B cell (primary cell): ENCODE measurements at regions not wholly inside any gene's neighbourhood (a gene's known extent, or its start where the extent isn't known, plus 50 kb on each side); places are given as distances from the start of the nearest gene placed in this dataset.

ENCODE experiments used
- ATAC-seq: fragments of 200-7000 bp; cut with Tn5 transposase; one replicate; pipeline ENCODE4 v1.10.0; 2021; ENCODE audit warnings: low read depth, mild to moderate bottlenecking, moderate number of reproducible peaks, moderate library complexity
- CTCF ChIA-PET: fragments of 350-600 bp; sonication (Branson Sonifier 250); formaldehyde crosslinking; loops from one replicate; lab custom pipeline; 2021; ENCODE audit warnings: antibody characterized with exemption, inconsistent platforms; lab: Charles Lee
- POLR2A ChIA-PET: fragments of 350-600 bp; sonication (Branson Sonifier 250); formaldehyde crosslinking; loops from one replicate; lab custom pipeline; 2021; ENCODE audit warnings: antibody characterized with exemption; lab: Charles Lee
- DNase-seq: peaks from one replicate; pipeline ENCODE4 v3.0.0; 2013
- H2AFZ ChIP-seq: 2 replicates; pipeline ENCODE4 v1.6.1; 2012; ENCODE audit warnings: mild to moderate bottlenecking, low read depth, low read length; ENCODE audit not compliant: insufficient read depth, poor library complexity, severe bottlenecking
- H3K27ac ChIP-seq, 2 donors: 1 replicate in 1 of 2; 2 replicates in 1 of 2; pipeline ENCODE4 v1.5.1; 2012 to 2013; ENCODE audit warnings: low read length in 2 of 2, mild to moderate bottlenecking in 2 of 2, moderate library complexity in 1 of 2
- H3K27me3 ChIP-seq, 4 experiments: fragments of 200-600 bp in 1 of 4; sonication (generic) in 1 of 4; replicated peaks in 1 of 4; 1 replicate in 2 of 4; 2 replicates in 2 of 4; pipeline versions ENCODE4 v1.6.1 to v1.7.0; 2013 to 2016; ENCODE audit warnings: low read length in 3 of 4, mild to moderate bottlenecking in 2 of 4, mixed read lengths in 1 of 4, moderate library complexity in 1 of 4; ENCODE audit not compliant: insufficient read depth in 4 of 4, control insufficient read depth in 3 of 4; ENCODE audit errors: control extremely low read depth in 1 of 4
- H3K36me3 ChIP-seq, 2 experiments: replicated peaks in 1 of 2; 1 replicate in 1 of 2; 2 replicates in 1 of 2; pipeline versions ENCODE4 v1.6.1 to v1.7.1; 2013; ENCODE audit warnings: low read length in 1 of 2; ENCODE audit not compliant: insufficient read depth in 2 of 2, control insufficient read depth in 1 of 2; ENCODE audit errors: control extremely low read depth in 1 of 2, extremely low read depth in 1 of 2
- H3K4me1 ChIP-seq, 2 donors: fragments of 200-600 bp in 1 of 2; sonication (generic) in 1 of 2; 1 replicate in 1 of 2; 2 replicates in 1 of 2; pipeline versions ENCODE4 v1.5.1 to v1.6.1; 2013 to 2017; ENCODE audit warnings: low read length in 2 of 2; ENCODE audit not compliant: control insufficient read depth in 2 of 2, insufficient read depth in 2 of 2
- H3K4me2 ChIP-seq: replicated peaks from 2 replicates; pipeline ENCODE3; 2012; ENCODE audit warnings: mild to moderate bottlenecking, low read depth, low read length; ENCODE audit not compliant: poor library complexity, severe bottlenecking
- H3K4me3 ChIP-seq, 5 experiments: fragments of 200-600 bp in 1 of 5; sonication (generic) in 1 of 5; 1 replicate in 3 of 5; 2 replicates in 2 of 5; pipeline versions ENCODE4 v1.5.1 to v1.7.0; 2011 to 2016; ENCODE audit warnings: low read length in 4 of 5, mild to moderate bottlenecking in 4 of 5, low read depth in 2 of 5, control low read depth in 1 of 5, moderate library complexity in 1 of 5; ENCODE audit not compliant: insufficient read depth in 1 of 5; ENCODE audit errors: control extremely low read depth in 1 of 5, extremely low read depth in 1 of 5
- H3K79me2 ChIP-seq: fragments of 200-600 bp; sonication (generic); one replicate; pipeline ENCODE4 v1.6.0; 2016; ENCODE audit warnings: low read length; ENCODE audit not compliant: control insufficient read depth, insufficient read depth
- H3K9ac ChIP-seq: fragments of 200-600 bp; sonication (generic); 2 replicates; pipeline ENCODE4 v1.6.1; 2017; ENCODE audit warnings: mild to moderate bottlenecking, low read length, moderate library complexity
- H3K9me3 ChIP-seq, 3 donors: one replicate each; pipeline versions ENCODE4 v1.6.1 to v1.7.1; 2013; ENCODE audit warnings: low read length in 2 of 3; ENCODE audit not compliant: control insufficient read depth in 2 of 3, insufficient read depth in 1 of 3; ENCODE audit errors: control extremely low read depth in 1 of 3
- H4K20me1 ChIP-seq: 2 replicates; pipeline ENCODE4 v1.6.0; 2012; ENCODE audit warnings: mild to moderate bottlenecking, low read length; ENCODE audit not compliant: insufficient read depth, control insufficient read depth, poor library complexity, severe bottlenecking
- H3K27ac Mint-ChIP-seq: one replicate; pipeline ENCODE4 v1.8.0; 2021; ENCODE audit warnings: mixed read lengths
- H3K27me3 Mint-ChIP-seq: one replicate; pipeline ENCODE4 v1.8.0; 2021; ENCODE audit warnings: mixed read lengths
- H3K4me1 Mint-ChIP-seq: one replicate; pipeline ENCODE4 v1.8.0; 2021; ENCODE audit warnings: mixed read lengths
- H3K4me3 Mint-ChIP-seq: one replicate; pipeline ENCODE4 v1.8.0; 2021; ENCODE audit warnings: mixed read lengths
- H3K9me3 Mint-ChIP-seq: one replicate; pipeline ENCODE4 v1.8.0; 2022; ENCODE audit warnings: mixed read lengths; ENCODE audit not compliant: insufficient read depth
- CTCF ChIP-seq: fragments of 200-600 bp; IDR thresholded peaks from one replicate; pipeline ENCODE4 v1.8.0; 2022; ENCODE audit warnings: antibody characterized with exemption, mild to moderate bottlenecking
- EZH2 ChIP-seq: IDR thresholded peaks from 2 replicates; pipeline ENCODE4 v1.6.1; 2012; ENCODE audit warnings: borderline replicate concordance, low read depth, mild to moderate bottlenecking, moderate library complexity, low read length; ENCODE audit not compliant: insufficient read depth, poor library complexity, severe bottlenecking
- WGBS: methylation state at CpG from one replicate; pipeline ENCODE4 v1.1.5; 2013; ENCODE audit warnings: missing lambda C conversion rate; ENCODE audit not compliant: insufficient coverage; 5-methylcytosine and 5-hydroxymethylcytosine counted together
- intact Hi-C: fragments of 100-400 bp; cut with micrococcal nuclease; formaldehyde crosslinking; loops from one replicate; pipeline ENCODE4 v1.10.0; 2022

GRCh38 chr18:42533616-42534015 lies 578.6 kb downstream of the PIK3C3 start:
- no peaks in the 10 kb centered on the region for H3K79me2 ChIP-seq
- Mint-ChIP-seq H3K27ac (no peak overlapping the region), H3K4me1 (no peaks in the 10 kb centered on the region), H3K27me3 (no peaks in the 10 kb centered on the region), H3K9me3 (no peaks in the 10 kb centered on the region), H3K4me3 (no peak overlapping the region)
- DNase-seq (no peak), ATAC-seq (no peak)
- H3K4me1 ChIP-seq, result no peaks in the 10 kb centered on the region
- WGBS, result 88% methylated on average over 4 of the region's 8 CpGs
- H3K4me3 ChIP-seq, result no peak overlapping the region
- ChIA-PET CTCF (no interaction called here), POLR2A (no interaction called here)
- no peaks in the 10 kb centered on the region for H4K20me1 ChIP-seq
- intact Hi-C loops, result no loop called here
- no peak for TF ChIP-seq CTCF
- TF ChIP-seq EZH2, result no peak
- H3K27ac ChIP-seq, result no peak overlapping the region
- no peaks in the 10 kb centered on the region for H3K27me3 ChIP-seq
- H3K4me2 ChIP-seq, result no peak overlapping the region
- H2AFZ ChIP-seq, result no peak overlapping the region
- no peaks in the 10 kb centered on the region for H3K9me3 ChIP-seq
- no peak overlapping the region for H3K9ac ChIP-seq
- no peaks in the 10 kb centered on the region for H3K36me3 ChIP-seq

GRCh38 chr18:42534313-42534712 lies 579.3 kb downstream of the PIK3C3 start:
- H3K4me2 ChIP-seq, result no peak overlapping the region

More at GRCh38 chr18:42534313-42534712, 579.3 kb downstream of the PIK3C3 start:
- Histone ChIP-seq H3K4me3 (no peak overlapping the region), H3K9me3 (no peaks in the 10 kb centered on the region), H4K20me1 (no peaks in the 10 kb centered on the region), H3K79me2 (no peaks in the 10 kb centered on the region), H2AFZ (no peak overlapping the region), H3K4me1 (no peaks in the 10 kb centered on the region), H3K9ac (no peak overlapping the region), H3K27me3 (no peaks in the 10 kb centered on the region), H3K36me3 (no peaks in the 10 kb centered on the region), H3K27ac (no peak overlapping the region)
- ChIA-PET POLR2A (no interaction called here), CTCF (no interaction called here)
- intact Hi-C loops, result no loop called here
- ATAC-seq (no peak), DNase-seq (no peak)
- Mint-ChIP-seq H3K4me1 (no peaks in the 10 kb centered on the region), H3K4me3 (no peak overlapping the region), H3K27me3 (no peaks in the 10 kb centered on the region), H3K27ac (no peak overlapping the region), H3K9me3 (no peaks in the 10 kb centered on the region)
- no peak for TF ChIP-seq CTCF
- no peak for TF ChIP-seq EZH2
- no CpG with 5 or more reads among the region's 1 CpG for whole genome bisulfite sequencing
